Putamen (tissue), 1 donor: ENCODE measurements at regions not wholly inside any gene's neighbourhood (a gene's known extent, or its start where the extent isn't known, plus 50 kb on each side); places are given as distances from the start of the nearest gene placed in this dataset.

Source experiments
- DNase-seq: peaks from one replicate; pipeline ENCODE4 v3.0.0-alpha.2; 2016; ENCODE audit warnings: low spot score

- DNase-seq = peak; percentile 86
Measured at GRCh38 chr4:169810325-169811323, 52.9 kb upstream of the HPF1 start.

- no peak for DNase-seq
Measured at GRCh38 chr4:169807934-169808509, 50.3 kb upstream of the HPF1 start.
